ENCODE measurements at regions not wholly inside any gene's neighbourhood (a gene's known extent, or its start where the extent isn't known, plus 50 kb on each side); places are given as distances from the start of the nearest gene placed in this dataset.

GRCh38 chr2:129484999-129485897 lies 494.2 kb upstream of the RAB6C start:
- TF ChIP-seq CTCF (conservative IDR thresholded peaks at IDR 0.05 in 1 of 2, IDR thresholded peaks at IDR 0.05 in 1 of 2; ENCODE audit: low read depth in 1 of 2, low read length in 2 of 2) (no peak), EZH2 (IDR thresholded peaks at IDR 0.05; ENCODE audit: low read length, missing control alignments) (no peak)
- H3K27me3 ChIP-seq (ENCODE audit: control insufficient read depth, insufficient read depth, low read length) = no peaks in the 10 kb centered on the region
- no peak overlapping the region for H3K4me3 ChIP-seq (replicated peaks in 1 of 4; ENCODE audit: control extremely low read depth in 1 of 4, insufficient read depth in 1 of 4, low read depth in 3 of 4, low read length in 4 of 4)
- no peaks in the 10 kb centered on the region for H3K4me1 ChIP-seq (ENCODE audit: control insufficient read depth, extremely low read depth, insufficient read depth, low read length)
- no peaks in the 10 kb centered on the region for H4K20me1 ChIP-seq (ENCODE audit: control insufficient read depth, extremely low read depth, insufficient read depth, low read length)
- H3K27ac ChIP-seq (ENCODE audit: insufficient read depth, low read length) = no peak overlapping the region
- no peak for DNase-seq (ENCODE audit: low read depth in 2 of 2)
- H3K9me3 ChIP-seq (ENCODE audit: control insufficient read depth, insufficient read depth, low read depth, low read length) = no peaks in the 10 kb centered on the region
- H2AFZ ChIP-seq (ENCODE audit: low read length) = no peak overlapping the region
- H3K4me2 ChIP-seq (ENCODE audit: extremely low read depth, insufficient read depth, low read length) = no peak overlapping the region
- no peaks in the 10 kb centered on the region for H3K79me2 ChIP-seq (ENCODE audit: control insufficient read depth, insufficient read depth, low read length)
- H3K36me3 ChIP-seq (ENCODE audit: control insufficient read depth, insufficient read depth, low read length) = no peaks in the 10 kb centered on the region
- no peak overlapping the region for H3K9ac ChIP-seq (ENCODE audit: insufficient read depth, low read length)

GRCh38 chr2:129488376-129488775 lies 491.1 kb upstream of the RAB6C start:
- Histone ChIP-seq H4K20me1 (ENCODE audit: control insufficient read depth, extremely low read depth, insufficient read depth, low read length) (no peaks in the 10 kb centered on the region), H3K9me3 (ENCODE audit: control insufficient read depth, insufficient read depth, low read depth, low read length) (no peaks in the 10 kb centered on the region), H3K27ac (ENCODE audit: insufficient read depth, low read length) (no peak overlapping the region), H3K4me1 (ENCODE audit: control insufficient read depth, extremely low read depth, insufficient read depth, low read length) (no peaks in the 10 kb centered on the region), H2AFZ (ENCODE audit: low read length) (no peak overlapping the region), H3K4me3 (replicated peaks in 1 of 4; ENCODE audit: control extremely low read depth in 1 of 4, insufficient read depth in 1 of 4, low read depth in 3 of 4, low read length in 4 of 4) (no peak overlapping the region), H3K36me3 (ENCODE audit: control insufficient read depth, insufficient read depth, low read length) (no peaks in the 10 kb centered on the region), H3K9ac (ENCODE audit: insufficient read depth, low read length) (no peak overlapping the region), H3K4me2 (ENCODE audit: extremely low read depth, insufficient read depth, low read length) (no peak overlapping the region), H3K79me2 (ENCODE audit: control insufficient read depth, insufficient read depth, low read length) (no peaks in the 10 kb centered on the region), H3K27me3 (ENCODE audit: control insufficient read depth, insufficient read depth, low read length) (no peaks in the 10 kb centered on the region)
- no peak for DNase-seq (ENCODE audit: low read depth in 2 of 2)
- TF ChIP-seq CTCF (conservative IDR thresholded peaks at IDR 0.05 in 1 of 2, IDR thresholded peaks at IDR 0.05 in 1 of 2; ENCODE audit: low read depth in 1 of 2, low read length in 2 of 2) (no peak), EZH2 (IDR thresholded peaks at IDR 0.05; ENCODE audit: low read length, missing control alignments) (no peak)

- no peaks in the 10 kb centered on the region for H3K36me3 ChIP-seq (ENCODE audit: control insufficient read depth, insufficient read depth, low read length)
- H3K79me2 ChIP-seq (ENCODE audit: control insufficient read depth, insufficient read depth, low read length) = no peaks in the 10 kb centered on the region
- no peaks in the 10 kb centered on the region for H3K27me3 ChIP-seq (ENCODE audit: control insufficient read depth, insufficient read depth, low read length)
- TF ChIP-seq EZH2 (IDR thresholded peaks at IDR 0.05; ENCODE audit: low read length, missing control alignments) (no peak), CTCF (conservative IDR thresholded peaks at IDR 0.05 in 1 of 2, IDR thresholded peaks at IDR 0.05 in 1 of 2; ENCODE audit: low read depth in 1 of 2, low read length in 2 of 2) (no peak)
- DNase-seq (ENCODE audit: low read depth in 2 of 2) = no peak
- no peak overlapping the region for H3K4me2 ChIP-seq (ENCODE audit: extremely low read depth, insufficient read depth, low read length)
- no peaks in the 10 kb centered on the region for H3K9me3 ChIP-seq (ENCODE audit: control insufficient read depth, insufficient read depth, low read depth, low read length)
- H3K4me3 ChIP-seq (replicated peaks in 1 of 4; ENCODE audit: control extremely low read depth in 1 of 4, insufficient read depth in 1 of 4, low read depth in 3 of 4, low read length in 4 of 4) = no peak overlapping the region
- no peak overlapping the region for H3K9ac ChIP-seq (ENCODE audit: insufficient read depth, low read length)
- H3K4me1 ChIP-seq (ENCODE audit: control insufficient read depth, extremely low read depth, insufficient read depth, low read length) = no peaks in the 10 kb centered on the region
- no peaks in the 10 kb centered on the region for H4K20me1 ChIP-seq (ENCODE audit: control insufficient read depth, extremely low read depth, insufficient read depth, low read length)
- H3K27ac ChIP-seq (ENCODE audit: insufficient read depth, low read length) = no peak overlapping the region
- H2AFZ ChIP-seq (ENCODE audit: low read length) = no peak overlapping the region
These were observed 488.8 kb upstream of the RAB6C start for GRCh38 chr2:129490641-129491040.
